ENCODE measurements at regions not wholly inside any gene's neighbourhood (a gene's known extent, or its start where the extent isn't known, plus 50 kb on each side); places are given as distances from the start of the nearest gene placed in this dataset.

GRCh38 chr14:98888927-98889835 is 382.8 kb downstream of the BCL11B start:
- no peak overlapping the region for H3K27ac ChIP-seq (ENCODE audit: extremely low read depth, low read depth, low read length)
- no peaks in the 10 kb centered on the region for H3K36me3 ChIP-seq (ENCODE audit: control insufficient read depth in 2 of 2, insufficient read depth in 1 of 2, low read length in 2 of 2)
- no peaks in the 10 kb centered on the region for H3K4me1 ChIP-seq (ENCODE audit: control insufficient read depth, insufficient read depth, low read length)
- no peaks in the 10 kb centered on the region for H3K9me3 ChIP-seq (ENCODE audit: control insufficient read depth, insufficient read depth, low read depth, low read length)
- TF ChIP-seq TCF7L2 (IDR thresholded peaks at IDR 0.05; ENCODE audit: borderline replicate concordance, low read depth, low read length) = no peak
- TF ChIP-seq, protein P1, sequence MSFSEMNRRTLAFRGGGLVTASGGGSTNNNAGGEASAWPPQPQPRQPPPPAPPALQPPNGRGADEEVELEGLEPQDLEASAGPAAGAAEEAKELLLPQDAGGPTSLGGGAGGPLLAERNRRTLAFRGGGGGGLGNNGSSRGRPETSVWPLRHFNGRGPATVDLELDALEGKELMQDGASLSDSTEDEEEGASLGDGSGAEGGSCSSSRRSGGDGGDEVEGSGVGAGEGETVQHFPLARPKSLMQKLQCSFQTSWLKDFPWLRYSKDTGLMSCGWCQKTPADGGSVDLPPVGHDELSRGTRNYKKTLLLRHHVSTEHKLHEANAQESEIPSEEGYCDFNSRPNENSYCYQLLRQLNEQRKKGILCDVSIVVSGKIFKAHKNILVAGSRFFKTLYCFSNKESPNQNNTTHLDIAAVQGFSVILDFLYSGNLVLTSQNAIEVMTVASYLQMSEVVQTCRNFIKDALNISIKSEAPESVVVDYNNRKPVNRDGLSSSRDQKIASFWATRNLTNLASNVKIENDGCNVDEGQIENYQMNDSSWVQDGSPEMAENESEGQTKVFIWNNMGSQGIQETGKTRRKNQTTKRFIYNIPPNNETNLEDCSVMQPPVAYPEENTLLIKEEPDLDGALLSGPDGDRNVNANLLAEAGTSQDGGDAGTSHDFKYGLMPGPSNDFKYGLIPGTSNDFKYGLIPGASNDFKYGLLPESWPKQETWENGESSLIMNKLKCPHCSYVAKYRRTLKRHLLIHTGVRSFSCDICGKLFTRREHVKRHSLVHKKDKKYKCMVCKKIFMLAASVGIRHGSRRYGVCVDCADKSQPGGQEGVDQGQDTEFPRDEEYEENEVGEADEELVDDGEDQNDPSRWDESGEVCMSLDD (tag by site-specific recombination; IDR thresholded peaks at IDR 0.05) = no peak
- TF ChIP-seq ZNF398 (tag by site-specific recombination; IDR thresholded peaks at IDR 0.05) = no peak
- no peak for TF ChIP-seq ZNF302 (tag by site-specific recombination; IDR thresholded peaks at IDR 0.05; ENCODE audit: low read depth)
- TF ChIP-seq, protein P2, sequence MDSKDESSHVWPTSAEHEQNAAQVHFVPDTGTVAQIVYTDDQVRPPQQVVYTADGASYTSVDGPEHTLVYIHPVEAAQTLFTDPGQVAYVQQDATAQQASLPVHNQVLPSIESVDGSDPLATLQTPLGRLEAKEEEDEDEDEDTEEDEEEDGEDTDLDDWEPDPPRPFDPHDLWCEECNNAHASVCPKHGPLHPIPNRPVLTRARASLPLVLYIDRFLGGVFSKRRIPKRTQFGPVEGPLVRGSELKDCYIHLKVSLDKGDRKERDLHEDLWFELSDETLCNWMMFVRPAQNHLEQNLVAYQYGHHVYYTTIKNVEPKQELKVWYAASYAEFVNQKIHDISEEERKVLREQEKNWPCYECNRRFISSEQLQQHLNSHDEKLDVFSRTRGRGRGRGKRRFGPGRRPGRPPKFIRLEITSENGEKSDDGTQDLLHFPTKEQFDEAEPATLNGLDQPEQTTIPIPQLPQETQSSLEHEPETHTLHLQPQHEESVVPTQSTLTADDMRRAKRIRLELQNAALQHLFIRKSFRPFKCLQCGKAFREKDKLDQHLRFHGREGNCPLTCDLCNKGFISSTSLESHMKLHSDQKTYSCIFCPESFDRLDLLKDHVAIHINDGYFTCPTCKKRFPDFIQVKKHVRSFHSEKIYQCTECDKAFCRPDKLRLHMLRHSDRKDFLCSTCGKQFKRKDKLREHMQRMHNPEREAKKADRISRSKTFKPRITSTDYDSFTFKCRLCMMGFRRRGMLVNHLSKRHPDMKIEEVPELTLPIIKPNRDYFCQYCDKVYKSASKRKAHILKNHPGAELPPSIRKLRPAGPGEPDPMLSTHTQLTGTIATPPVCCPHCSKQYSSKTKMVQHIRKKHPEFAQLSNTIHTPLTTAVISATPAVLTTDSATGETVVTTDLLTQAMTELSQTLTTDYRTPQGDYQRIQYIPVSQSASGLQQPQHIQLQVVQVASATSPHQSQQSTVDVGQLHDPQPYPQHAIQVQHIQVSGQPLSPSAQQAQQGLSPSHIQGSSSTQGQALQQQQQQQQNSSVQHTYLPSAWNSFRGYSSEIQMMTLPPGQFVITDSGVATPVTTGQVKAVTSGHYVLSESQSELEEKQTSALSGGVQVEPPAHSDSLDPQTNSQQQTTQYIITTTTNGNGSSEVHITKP (tag by site-specific recombination; IDR thresholded peaks at IDR 0.05) = no peak
- TF ChIP-seq ZNF830 (tag by site-specific recombination; IDR thresholded peaks at IDR 0.05; ENCODE audit: low read depth) = no peak
- TF ChIP-seq, protein P3, sequence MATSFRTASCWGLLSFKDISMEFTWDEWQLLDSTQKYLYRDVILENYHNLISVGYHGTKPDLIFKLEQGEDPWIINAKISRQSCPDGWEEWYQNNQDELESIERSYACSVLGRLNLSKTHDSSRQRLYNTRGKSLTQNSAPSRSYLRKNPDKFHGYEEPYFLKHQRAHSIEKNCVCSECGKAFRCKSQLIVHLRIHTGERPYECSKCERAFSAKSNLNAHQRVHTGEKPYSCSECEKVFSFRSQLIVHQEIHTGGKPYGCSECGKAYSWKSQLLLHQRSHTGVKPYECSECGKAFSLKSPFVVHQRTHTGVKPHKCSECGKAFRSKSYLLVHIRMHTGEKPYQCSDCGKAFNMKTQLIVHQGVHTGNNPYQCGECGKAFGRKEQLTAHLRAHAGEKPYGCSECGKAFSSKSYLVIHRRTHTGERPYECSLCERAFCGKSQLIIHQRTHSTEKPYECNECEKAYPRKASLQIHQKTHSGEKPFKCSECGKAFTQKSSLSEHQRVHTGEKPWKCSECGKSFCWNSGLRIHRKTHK (tag by site-specific recombination; IDR thresholded peaks at IDR 0.05) = no peak
- no peak for TF ChIP-seq ZNF677 (tag by site-specific recombination; IDR thresholded peaks at IDR 0.05)
- POLR2A ChIA-PET = no interaction called here
- no peak overlapping the region for H3K4me3 ChIP-seq (ENCODE audit: low read depth, low read length)
- CTCF ChIA-PET = no interaction called here

DNA sequence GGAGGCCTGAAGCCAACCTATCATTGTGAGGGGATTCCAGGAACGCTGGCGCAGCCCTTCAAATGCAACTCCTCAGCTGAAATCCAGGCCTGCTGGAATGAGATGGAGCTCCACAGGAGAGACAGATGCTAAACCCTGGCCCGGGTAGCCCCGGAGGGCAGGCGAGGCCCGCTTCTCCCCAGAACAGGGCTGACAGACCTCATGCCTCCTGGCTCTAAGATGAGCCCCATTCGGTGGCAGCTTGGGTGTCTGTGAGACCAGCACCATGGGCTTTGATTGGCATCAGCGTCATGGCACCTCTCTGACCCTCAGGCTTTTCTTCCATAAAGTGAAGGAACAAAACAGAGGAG is 382.2 kb downstream of the BCL11B start:
- Histone ChIP-seq H3K4me1 (ENCODE audit: control insufficient read depth, insufficient read depth, low read length) (no peaks in the 10 kb centered on the region), H3K4me3 (ENCODE audit: low read depth, low read length) (no peak overlapping the region), H3K27ac (ENCODE audit: extremely low read depth, low read depth, low read length) (no peak overlapping the region), H3K36me3 (ENCODE audit: control insufficient read depth in 2 of 2, insufficient read depth in 1 of 2, low read length in 2 of 2) (no peaks in the 10 kb centered on the region), H3K9me3 (ENCODE audit: control insufficient read depth, insufficient read depth, low read depth, low read length) (no peaks in the 10 kb centered on the region)
- ChIA-PET POLR2A (no interaction called here), CTCF (interaction anchor here (0.6 kb wide), 1 partner anchor 778 kb away, joined by 4 read pairs; no protein-coding TSS in a partner anchor)
- TF ChIP-seq ZNF266 (tag by site-specific recombination; IDR thresholded peaks at IDR 0.05; ENCODE audit: low read depth) = no peak
- TF ChIP-seq ZNF837 (tag by site-specific recombination; IDR thresholded peaks at IDR 0.05) = no peak
- no peak for TF ChIP-seq ZNF701 (tag by site-specific recombination; IDR thresholded peaks at IDR 0.05)
- TF ChIP-seq ZBTB7A (tag by site-specific recombination; IDR thresholded peaks at IDR 0.05; ENCODE audit: low read depth) = no peak
- no peak for TF ChIP-seq ZNF114 (tag by site-specific recombination; IDR thresholded peaks at IDR 0.05)
- TF ChIP-seq ZNF830 (tag by site-specific recombination; IDR thresholded peaks at IDR 0.05; ENCODE audit: low read depth) = no peak
- no peak for TF ChIP-seq YY1 (tag by site-specific recombination; IDR thresholded peaks at IDR 0.05)
- TF ChIP-seq ZNF654 (tag by site-specific recombination; IDR thresholded peaks at IDR 0.05; ENCODE audit: low read depth) = no peak
